Stimulated activated naive B cell treated with anti-CD40 and anti-IgM and Interleukin-4, amounts not matched to agents 10 μg/mL and 1 μg/mL and 100 μg/mL, for 72 hours (primary cell): ENCODE measurements at regions not wholly inside any gene's neighbourhood (a gene's known extent, or its start where the extent isn't known, plus 50 kb on each side); places are given as distances from the start of the nearest gene placed in this dataset.

ENCODE experiments used
- ATAC-seq, 2 donors: fragments of 150-1000 bp; cut with Tn5 transposase; replicated peaks; 2 replicates each; pipeline ENCODE4 v1.10.0; 2021; ENCODE audit warnings: moderate library complexity in 1 of 2
- DNase-seq: peaks from one replicate; pipeline ENCODE4 v3.0.0; 2021
- H3K27ac Mint-ChIP-seq: one replicate; pipeline ENCODE4 v1.8.0; 2022; ENCODE audit warnings: mild to moderate bottlenecking, mixed read lengths
- H3K27me3 Mint-ChIP-seq, 2 donors: one replicate each; pipeline ENCODE4 v1.8.0; 2022; ENCODE audit warnings: mixed read lengths in 2 of 2
- H3K36me3 Mint-ChIP-seq, 2 donors: one replicate each; pipeline ENCODE4 v1.8.0; 2022; ENCODE audit warnings: mixed read lengths in 2 of 2, mild to moderate bottlenecking in 1 of 2
- H3K4me1 Mint-ChIP-seq, 2 donors: one replicate each; pipeline ENCODE4 v1.8.0; 2022; ENCODE audit warnings: mixed read lengths in 2 of 2, mild to moderate bottlenecking in 1 of 2
- H3K4me3 Mint-ChIP-seq, 2 donors: one replicate each; pipeline ENCODE4 v1.8.0; 2022; ENCODE audit warnings: mild to moderate bottlenecking in 2 of 2, mixed read lengths in 2 of 2, moderate library complexity in 1 of 2
- H3K9me3 Mint-ChIP-seq, 2 donors: one replicate each; pipeline ENCODE4 v1.8.0; 2022; ENCODE audit warnings: mixed read lengths in 2 of 2, mild to moderate bottlenecking in 1 of 2

DNA sequence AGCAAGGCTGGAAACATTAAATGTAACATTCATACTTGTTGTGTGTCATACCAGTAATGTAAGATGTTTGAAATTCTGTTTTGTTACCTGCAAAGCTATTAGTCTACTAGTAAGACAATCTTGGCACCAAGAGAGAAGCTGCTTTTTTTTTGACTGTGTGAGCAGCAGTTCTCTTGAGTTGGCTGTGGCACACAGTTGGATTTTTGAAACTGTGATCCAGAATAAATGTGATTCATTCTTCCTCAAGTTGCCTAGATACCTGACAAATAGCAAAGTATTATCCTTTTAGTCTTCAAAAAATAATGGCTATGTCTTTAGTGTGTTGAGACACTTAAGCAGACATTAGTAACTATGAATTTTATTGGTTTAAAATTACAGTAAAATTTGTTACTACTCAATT, 57.2 kb upstream of the HAPLN1 start:
- H3K36me3 Mint-ChIP-seq: no peaks in the 10 kb centered on the region
- no peak overlapping the region for H3K4me3 Mint-ChIP-seq
- DNase-seq (no peak), ATAC-seq (no peak)
- H3K9me3 Mint-ChIP-seq: no peaks in the 10 kb centered on the region
- H3K27me3 Mint-ChIP-seq: no peaks in the 10 kb centered on the region
- H3K4me1 Mint-ChIP-seq: no peaks in the 10 kb centered on the region
- no peak overlapping the region for H3K27ac Mint-ChIP-seq

DNA sequence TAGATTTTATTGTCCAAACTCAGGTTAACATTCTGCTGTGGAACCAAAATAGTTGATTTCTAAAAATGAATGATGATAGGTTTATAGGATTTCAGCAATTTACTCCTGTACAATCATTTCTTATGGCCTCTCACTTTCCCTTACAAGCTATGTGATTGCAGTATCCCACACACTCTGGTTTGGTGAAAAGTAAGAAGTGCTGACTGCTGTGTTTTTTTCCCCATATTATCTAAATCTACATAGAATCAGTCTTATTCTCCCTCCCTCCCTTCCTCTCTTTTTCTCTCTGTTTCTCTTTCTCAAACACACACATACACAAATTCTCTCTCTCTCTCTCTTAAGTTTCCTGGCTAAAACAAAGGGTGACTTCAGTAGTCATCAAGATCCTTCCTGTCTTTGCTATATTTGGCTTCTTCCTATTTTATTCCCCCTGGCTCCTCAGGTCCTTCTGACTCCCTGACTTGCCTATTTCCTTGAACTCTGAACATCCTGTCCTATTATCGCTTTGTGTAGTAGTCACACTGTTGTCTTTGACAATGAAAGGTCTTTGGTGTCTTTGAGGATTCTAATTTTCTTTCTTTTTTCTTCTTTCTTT, 55.9 kb upstream of the HAPLN1 start:
- Mint-ChIP-seq H3K4me1 (no peaks in the 10 kb centered on the region), H3K9me3 (no peaks in the 10 kb centered on the region), H3K27ac (no peak overlapping the region), H3K4me3 (no peak overlapping the region), H3K27me3 (no peaks in the 10 kb centered on the region), H3K36me3 (no peaks in the 10 kb centered on the region)
- ATAC-seq (no peak), DNase-seq (no peak)
